Prostate gland (tissue), 2 donors: ENCODE measurements at regions not wholly inside any gene's neighbourhood (a gene's known extent, or its start where the extent isn't known, plus 50 kb on each side); places are given as distances from the start of the nearest gene placed in this dataset.

ENCODE experiments used
- CTCF ChIP-seq, 4 experiments: fragments of 200-600 bp in 2 of 4; fragments of 450-650 bp in 2 of 4; sonication (generic) in 2 of 4; IDR thresholded peaks; 1 replicate in 3 of 4; 2 replicates in 1 of 4; pipeline ENCODE4 v1.5.1; 2016 to 2019; ENCODE audit warnings: antibody characterized with exemption in 4 of 4, mild to moderate bottlenecking in 2 of 4, moderate library complexity in 2 of 4
- POLR2A ChIP-seq: fragments of 450-650 bp; IDR thresholded peaks from one replicate; pipeline ENCODE4 v1.6.1; 2016; ENCODE audit warnings: antibody characterized with exemption, mild to moderate bottlenecking
- POLR2AphosphoS5 ChIP-seq: sonication (generic); formaldehyde crosslinking; IDR thresholded peaks from one replicate; pipeline ENCODE4 v1.6.1; 2017; ENCODE audit warnings: antibody characterized with exemption

DNA sequence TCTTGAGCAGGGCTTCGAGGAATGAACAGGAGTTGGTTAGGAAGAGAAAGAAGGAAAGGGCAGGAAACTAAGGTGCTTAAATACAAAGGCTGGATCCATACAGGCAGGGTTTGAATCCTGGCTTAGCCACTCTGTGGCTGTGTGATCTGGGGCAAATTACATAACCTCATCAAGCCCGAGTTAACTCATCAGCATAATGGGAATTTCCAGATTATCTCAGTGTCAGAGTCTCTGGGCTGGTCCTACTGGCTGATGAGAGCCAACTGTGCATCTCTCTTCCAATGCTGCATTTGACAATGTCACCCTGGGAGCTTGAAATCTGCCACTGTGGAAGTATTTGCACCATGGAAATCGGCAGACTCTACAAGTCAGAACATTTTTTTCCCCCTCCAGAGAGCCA lies 83.8 kb upstream of the SLC6A6 start:
- no peak for TF ChIP-seq CTCF (IDR thresholded peaks at IDR 0.05)
- no peak for TF ChIP-seq POLR2AphosphoS5
- no peak for TF ChIP-seq POLR2A
